SK-N-DZ (cell line): ENCODE measurements at regions not wholly inside any gene's neighbourhood (a gene's known extent, or its start where the extent isn't known, plus 50 kb on each side); places are given as distances from the start of the nearest gene placed in this dataset.
A peak's percentile ranks its signal among the peaks of the same experiment; 100 is the strongest.

Source experiments
- DNase-seq: peaks from one replicate; pipeline ENCODE4 v3.0.0-alpha.2; 2015; ENCODE audit warnings: low spot score

GRCh38 chr16:79981814-79982213 is 381.3 kb upstream of the MAF start:
- DNase-seq, result no peak

GRCh38 chr16:79980650-79981521 is 380.3 kb upstream of the MAF start:
- DNase-seq, result no peak

- no peak for DNase-seq
Measured at GRCh38 chr16:79977940-79978836, 377.7 kb upstream of the MAF start.

GRCh38 chr16:79973320-79973719 is 372.8 kb upstream of the MAF start:
- DNase-seq, result no peak

GRCh38 chr16:79972053-79972704 is 371.6 kb upstream of the MAF start:
- DNase-seq, result no peak

GRCh38 chr16:79971237-79971572 is 370.7 kb upstream of the MAF start:
- DNase-seq, result no peak

- peak; percentile 37 for DNase-seq
Measured at GRCh38 chr16:79970551-79971236, 370.2 kb upstream of the MAF start.

- no peak for DNase-seq
Measured at GRCh38 chr16:79970087-79970486, 369.6 kb upstream of the MAF start.

- DNase-seq, result no peak
Measured at GRCh38 chr16:79969458-79969857, 368.9 kb upstream of the MAF start.

- DNase-seq, result no peak
Measured at GRCh38 chr16:79966226-79966625, 365.7 kb upstream of the MAF start.

- no peak for DNase-seq
Measured at GRCh38 chr16:79965718-79966117, 365.2 kb upstream of the MAF start.

- DNase-seq, result no peak
Measured at GRCh38 chr16:79964104-79964503, 363.6 kb upstream of the MAF start.

GRCh38 chr16:79962962-79963361 is 362.4 kb upstream of the MAF start:
- no peak for DNase-seq

- DNase-seq, result no peak
Measured at GRCh38 chr16:79959226-79959625, 358.7 kb upstream of the MAF start.

- no peak for DNase-seq
Measured at GRCh38 chr16:79954921-79955705, 354.6 kb upstream of the MAF start.

GRCh38 chr16:79950932-79951719 is 350.6 kb upstream of the MAF start:
- DNase-seq, result no peak

- DNase-seq, result no peak
Measured at GRCh38 chr16:79949417-79949816, 348.9 kb upstream of the MAF start.

- no peak for DNase-seq
Measured at GRCh38 chr16:79947771-79948170, 347.2 kb upstream of the MAF start.

GRCh38 chr16:79946252-79946651 is 345.7 kb upstream of the MAF start:
- DNase-seq, result no peak

GRCh38 chr16:79943736-79944135 is 343.2 kb upstream of the MAF start:
- DNase-seq, result no peak
